ENCODE measurements at regions not wholly inside any gene's neighbourhood (a gene's known extent, or its start where the extent isn't known, plus 50 kb on each side); places are given as distances from the start of the nearest gene placed in this dataset.

DNA sequence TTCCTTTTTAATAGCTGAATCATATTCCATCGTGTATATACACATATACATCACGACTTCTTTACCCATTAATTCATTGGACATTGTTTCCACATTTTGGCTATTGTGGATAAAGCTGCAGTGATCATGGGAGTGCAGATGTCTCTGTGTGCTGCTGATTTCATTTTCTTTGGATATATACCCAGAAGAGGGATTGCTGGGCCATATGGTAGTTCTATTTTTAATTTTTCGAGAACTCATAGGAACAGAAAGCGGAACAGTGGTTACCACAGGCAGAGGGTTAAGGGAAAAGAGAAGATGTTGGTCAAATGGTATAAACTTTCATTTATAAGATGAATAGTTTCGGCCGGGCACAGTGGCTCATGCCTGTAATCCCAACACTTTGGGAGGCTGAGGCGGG, 187.4 kb upstream of the MYOCD start:
- H3K27ac ChIP-seq: no peak overlapping the region

DNA sequence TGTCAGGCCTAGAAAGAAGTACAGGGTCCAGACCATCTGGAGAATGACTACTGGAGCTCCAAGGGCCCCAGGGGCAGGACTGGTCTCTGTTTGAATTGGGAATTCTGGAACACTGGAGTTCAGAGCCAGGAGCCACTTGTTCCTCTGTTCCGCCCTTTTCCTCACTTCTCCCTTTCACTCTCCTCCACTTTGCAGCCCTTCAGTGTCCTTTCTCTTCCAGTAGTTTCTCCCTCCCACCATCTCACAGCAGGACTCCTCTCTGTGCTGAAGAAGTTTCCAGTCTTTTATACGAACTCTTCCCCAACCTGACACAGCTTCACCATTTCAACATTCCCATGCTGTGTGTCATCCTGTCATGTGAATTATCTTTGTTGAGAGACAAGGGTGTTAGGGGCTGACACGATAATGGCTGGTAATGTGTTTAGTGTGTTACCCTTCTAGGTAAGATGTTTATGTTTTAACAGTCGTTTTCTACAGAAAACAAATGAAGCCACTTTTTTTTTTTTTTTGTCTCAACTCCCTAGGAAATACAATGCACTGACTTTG, 180.3 kb upstream of the MYOCD start:
- no peak overlapping the region for H3K27ac ChIP-seq
- TF ChIP-seq, protein P1, sequence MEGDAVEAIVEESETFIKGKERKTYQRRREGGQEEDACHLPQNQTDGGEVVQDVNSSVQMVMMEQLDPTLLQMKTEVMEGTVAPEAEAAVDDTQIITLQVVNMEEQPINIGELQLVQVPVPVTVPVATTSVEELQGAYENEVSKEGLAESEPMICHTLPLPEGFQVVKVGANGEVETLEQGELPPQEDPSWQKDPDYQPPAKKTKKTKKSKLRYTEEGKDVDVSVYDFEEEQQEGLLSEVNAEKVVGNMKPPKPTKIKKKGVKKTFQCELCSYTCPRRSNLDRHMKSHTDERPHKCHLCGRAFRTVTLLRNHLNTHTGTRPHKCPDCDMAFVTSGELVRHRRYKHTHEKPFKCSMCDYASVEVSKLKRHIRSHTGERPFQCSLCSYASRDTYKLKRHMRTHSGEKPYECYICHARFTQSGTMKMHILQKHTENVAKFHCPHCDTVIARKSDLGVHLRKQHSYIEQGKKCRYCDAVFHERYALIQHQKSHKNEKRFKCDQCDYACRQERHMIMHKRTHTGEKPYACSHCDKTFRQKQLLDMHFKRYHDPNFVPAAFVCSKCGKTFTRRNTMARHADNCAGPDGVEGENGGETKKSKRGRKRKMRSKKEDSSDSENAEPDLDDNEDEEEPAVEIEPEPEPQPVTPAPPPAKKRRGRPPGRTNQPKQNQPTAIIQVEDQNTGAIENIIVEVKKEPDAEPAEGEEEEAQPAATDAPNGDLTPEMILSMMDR (conservative IDR thresholded peaks at IDR 0.05): no peak
- no peak for TF ChIP-seq ZFX (IDR thresholded peaks at IDR 0.05)

More for the DNA sequence above, 187.4 kb upstream of the MYOCD start:
- TF ChIP-seq, protein P1 (conservative IDR thresholded peaks at IDR 0.05): no peak
- TF ChIP-seq ZFX (IDR thresholded peaks at IDR 0.05): no peak

DNA sequence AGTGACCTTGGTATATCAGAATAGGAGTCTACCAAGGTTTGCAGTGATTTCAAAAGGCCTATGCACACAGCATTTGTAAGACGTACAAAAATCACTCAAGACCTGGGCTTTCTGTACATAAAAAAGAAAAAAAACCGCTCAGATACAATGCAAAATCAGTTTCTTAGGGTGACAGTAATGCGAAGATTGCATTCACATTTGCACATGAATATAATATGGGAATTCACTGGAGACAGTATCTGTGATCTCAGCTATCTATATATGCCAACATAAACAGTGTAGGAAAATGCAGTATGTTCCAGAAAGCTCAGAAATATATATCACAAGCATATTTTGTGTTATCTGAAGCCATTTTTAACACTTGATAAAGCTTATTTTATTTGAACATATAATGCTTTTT, 176.4 kb upstream of the MYOCD start:
- TF ChIP-seq, protein P1 (conservative IDR thresholded peaks at IDR 0.05): no peak
- no peak for TF ChIP-seq ZFX (IDR thresholded peaks at IDR 0.05)
- no peak overlapping the region for H3K27ac ChIP-seq

- no peak overlapping the region for H3K27ac ChIP-seq
- TF ChIP-seq ZFX (IDR thresholded peaks at IDR 0.05): no peak
- TF ChIP-seq, protein P1 (conservative IDR thresholded peaks at IDR 0.05): no peak
These were observed 173.2 kb upstream of the MYOCD start for GRCh38 chr17:12492450-12492849.

DNA sequence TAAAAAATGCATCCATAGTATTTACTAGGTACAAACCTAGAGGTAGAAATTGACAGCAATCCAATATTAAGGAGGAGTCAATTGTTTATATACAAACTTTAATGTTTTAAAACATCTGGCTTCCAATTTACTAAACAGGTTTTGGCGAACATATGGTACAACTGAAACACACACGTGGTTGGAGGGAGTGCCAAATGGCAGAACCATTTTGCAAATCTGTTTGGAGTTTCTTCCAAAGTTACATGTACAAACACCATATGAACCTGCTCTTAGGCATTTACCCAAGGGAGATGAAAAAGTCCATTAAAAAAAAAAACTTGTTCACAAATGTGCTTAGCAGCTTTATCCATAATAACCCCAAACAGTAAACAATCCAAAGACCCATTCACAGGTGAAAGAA, 159.8 kb upstream of the MYOCD start:
- TF ChIP-seq, protein P1 (conservative IDR thresholded peaks at IDR 0.05): no peak
- TF ChIP-seq ZFX (IDR thresholded peaks at IDR 0.05): no peak
- no peak overlapping the region for H3K27ac ChIP-seq

DNA sequence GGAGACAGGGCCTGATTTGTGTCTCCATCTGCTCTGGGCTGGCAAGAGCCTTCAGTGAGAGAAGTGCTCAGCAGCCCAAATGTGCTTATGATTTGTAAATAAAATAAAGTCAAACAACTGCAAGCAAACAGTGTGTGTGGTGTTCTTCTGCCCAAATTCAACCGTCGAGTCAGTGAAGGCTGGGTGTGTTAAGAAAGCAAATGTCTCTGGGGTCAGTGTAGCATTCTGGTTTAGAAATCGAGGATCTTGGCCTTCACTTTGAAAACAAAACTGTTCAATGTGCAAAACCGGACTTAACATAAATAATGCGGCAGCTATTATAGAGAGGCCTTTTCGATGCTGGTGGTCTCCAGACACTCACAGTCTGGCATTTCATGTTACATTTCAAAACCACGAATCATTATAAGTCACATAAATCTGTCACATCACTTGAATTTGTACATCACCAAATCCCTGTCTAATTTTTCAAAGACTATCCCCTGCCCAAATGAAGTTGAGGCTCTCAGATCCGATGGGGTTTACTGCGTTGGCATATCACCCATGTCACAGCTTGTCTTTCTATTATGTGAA, 158.6 kb upstream of the MYOCD start:
- no peak for TF ChIP-seq ZFX (IDR thresholded peaks at IDR 0.05)
- TF ChIP-seq, protein P1 (conservative IDR thresholded peaks at IDR 0.05): no peak
- no peak overlapping the region for H3K27ac ChIP-seq

DNA sequence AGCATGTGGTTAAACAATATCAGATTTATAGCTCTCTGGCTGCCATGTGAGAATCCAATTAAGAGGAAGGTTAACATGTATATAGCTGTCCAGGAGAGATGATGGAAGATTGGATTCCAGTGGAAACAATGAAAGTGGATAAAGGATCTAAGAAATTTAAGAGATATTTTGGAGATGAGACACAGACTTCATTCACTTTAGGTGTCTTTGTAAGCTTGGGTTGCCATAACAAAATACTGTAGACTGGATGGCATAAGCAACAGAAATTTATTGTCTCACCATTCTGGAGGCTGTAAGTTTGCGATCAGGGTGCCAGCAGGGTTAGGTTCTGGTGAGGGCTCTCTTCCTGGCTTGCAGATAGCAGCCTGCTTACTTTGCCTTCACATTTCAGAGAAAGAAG, 155.9 kb upstream of the MYOCD start:
- no peak overlapping the region for H3K27ac ChIP-seq
- TF ChIP-seq, protein P1 (conservative IDR thresholded peaks at IDR 0.05): no peak
- no peak for TF ChIP-seq ZFX (IDR thresholded peaks at IDR 0.05)

All from C4-2B (cell line).